Embryonic facial prominence (tissue), 1 donor: ENCODE measurements at regions not wholly inside any gene's neighbourhood (a gene's known extent, or its start where the extent isn't known, plus 50 kb on each side); places are given as distances from the start of the nearest gene placed in this dataset.
A peak's percentile ranks its signal among the peaks of the same experiment; 100 is the strongest.

Experiments used
- DNase-seq: peaks from one replicate; pipeline ENCODE4 v3.0.0-alpha.2; 2016; ENCODE audit errors: extremely low spot score

DNA sequence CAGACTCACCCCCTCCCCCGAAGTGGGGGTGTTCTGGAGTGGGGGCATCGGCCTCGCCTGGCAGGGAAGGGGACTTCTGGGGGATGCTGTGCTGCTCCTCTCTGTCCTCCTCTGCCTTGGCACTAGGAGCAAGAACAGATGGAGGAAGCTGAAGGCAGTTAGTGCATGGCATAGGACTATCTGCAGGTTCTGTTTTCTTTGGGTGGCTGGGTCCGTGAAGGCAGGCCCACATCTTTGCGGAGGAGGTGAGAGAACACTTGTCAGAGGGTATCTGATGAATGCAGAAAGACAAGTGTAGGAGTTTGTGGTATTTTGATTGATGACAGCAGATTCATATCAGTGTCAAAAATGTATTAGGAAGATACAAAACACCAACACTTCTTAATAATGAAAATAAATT, 411.4 kb downstream of the TSN start:
- DNase-seq: no peak

DNA sequence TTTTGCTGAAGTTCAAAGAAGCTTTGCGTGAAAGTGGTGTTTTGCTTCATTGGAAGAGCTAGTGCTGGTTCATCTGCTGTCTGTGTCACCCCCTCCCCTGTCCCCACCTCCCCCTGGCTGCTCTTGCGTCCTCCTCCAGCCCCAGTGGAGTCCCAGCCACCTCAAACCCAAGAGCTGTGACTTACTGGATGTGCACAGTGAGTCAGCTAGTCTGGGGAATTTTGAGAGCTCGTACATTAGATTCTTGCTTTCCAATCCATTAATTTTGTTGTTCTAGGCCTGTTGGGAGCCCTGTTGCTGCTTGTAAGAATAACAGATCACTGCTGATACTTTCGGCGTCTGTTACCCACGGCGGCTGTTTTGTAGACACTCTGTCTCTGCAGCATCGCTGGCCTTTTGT, 412.1 kb downstream of the TSN start:
- DNase-seq: no peak

DNA sequence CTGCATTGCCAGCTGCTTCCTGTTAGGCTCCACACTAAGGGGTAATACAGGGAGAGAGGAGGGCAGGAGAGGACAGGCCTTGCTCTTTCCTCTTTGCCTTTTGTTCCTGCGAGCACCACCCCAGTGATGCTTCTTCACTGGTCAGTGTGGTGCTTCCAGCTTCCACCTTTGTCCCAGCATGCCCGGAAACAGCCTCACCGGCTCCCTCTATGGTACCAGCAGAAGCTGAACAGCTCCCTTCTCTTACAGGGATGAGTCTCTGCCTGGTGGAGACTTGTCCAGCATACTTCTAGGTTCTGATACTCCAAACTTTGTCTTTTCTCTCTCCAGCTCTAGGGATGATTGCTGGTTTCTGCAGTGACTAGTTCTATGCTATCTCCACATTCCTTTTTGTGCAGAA, 413.3 kb downstream of the TSN start:
- no peak for DNase-seq

DNA sequence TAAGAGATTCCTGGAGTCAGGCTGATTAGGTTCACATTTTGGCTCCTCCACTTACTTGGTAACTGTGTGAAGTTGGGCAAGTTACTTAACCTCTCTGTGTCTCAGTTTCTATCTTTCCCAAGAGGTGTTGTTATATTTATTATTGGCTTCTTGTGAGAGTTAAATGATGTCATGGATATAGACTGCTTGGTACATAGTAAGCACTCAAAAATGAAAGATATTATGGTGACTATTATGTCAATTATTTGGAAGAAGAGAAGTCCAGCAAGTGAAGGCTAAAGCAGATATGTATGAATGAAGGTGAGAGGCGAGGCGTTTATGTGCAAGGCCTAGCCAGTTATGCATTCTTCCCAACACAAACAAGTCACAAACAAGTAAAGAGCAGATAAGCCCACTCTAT, 417.4 kb downstream of the TSN start:
- no peak for DNase-seq

DNA sequence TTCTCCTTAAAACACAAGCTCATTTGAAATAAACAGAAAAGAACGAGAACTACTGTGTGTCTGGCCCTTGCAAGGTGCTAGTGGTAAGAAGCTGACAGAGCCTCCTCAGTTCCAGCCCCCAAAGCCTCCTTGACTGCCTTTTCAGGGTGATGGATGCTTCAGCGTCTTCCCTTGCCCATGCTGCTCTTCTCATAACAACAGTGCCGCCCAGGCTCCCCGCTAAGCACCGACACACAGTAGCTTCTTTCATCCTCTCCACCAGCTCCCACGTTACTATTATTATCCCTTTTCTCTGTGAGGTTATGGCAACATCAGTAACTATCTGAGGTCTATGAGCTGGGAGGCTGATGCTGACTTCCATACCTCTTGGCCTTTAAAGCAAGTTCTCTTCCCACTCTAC, 418.6 kb downstream of the TSN start:
- no peak for DNase-seq

DNA sequence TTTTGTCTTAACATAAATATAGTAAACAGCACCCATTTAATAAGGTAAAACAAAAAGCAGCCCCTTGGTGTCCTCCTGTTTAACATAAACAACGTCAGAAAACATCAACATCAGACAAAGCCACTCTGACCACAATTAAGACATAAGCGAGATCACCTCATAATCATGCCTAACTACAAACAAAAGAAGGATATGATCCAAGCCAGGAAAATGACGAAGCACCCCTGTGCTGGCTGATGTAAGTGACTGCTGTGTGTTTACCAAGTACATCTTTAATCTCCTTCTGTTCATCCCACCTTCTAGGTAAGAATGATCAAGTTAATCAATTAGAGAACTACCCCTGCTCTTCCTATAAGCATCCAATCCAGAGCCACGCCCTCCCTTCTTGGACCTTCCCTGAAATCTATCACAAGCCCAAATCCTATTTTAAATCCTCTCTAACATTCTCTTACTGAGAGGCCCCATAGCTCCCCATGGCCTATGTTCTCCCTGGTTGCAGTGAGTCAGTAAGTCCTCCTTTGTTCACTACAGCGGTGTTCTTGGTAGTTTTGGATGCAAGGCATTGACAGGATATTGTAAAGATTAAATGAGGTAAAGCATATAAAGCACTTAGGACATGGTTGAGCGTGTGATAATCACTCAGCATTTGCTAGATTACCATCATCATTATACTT, 424.2 kb downstream of the TSN start:
- DNase-seq: no peak

DNA sequence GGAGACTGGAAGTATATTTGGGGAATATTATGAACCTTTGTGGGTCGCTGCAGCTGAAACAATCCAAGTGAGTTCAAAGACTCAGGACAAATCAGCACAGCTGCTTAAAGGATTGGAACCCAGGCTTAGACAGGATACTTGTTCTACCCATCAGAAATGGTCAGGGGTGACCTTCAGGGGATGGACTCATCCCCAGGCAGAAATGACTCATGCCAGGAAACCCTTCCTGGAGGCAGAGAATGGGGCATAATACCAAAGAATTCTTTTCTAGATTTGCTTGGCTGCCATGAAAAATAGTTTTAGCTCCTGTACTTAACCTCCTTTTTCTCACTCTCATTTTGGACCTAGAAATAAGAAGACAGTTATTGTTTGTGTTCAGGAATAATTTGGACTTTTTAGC, 425.5 kb downstream of the TSN start:
- no peak for DNase-seq

DNA sequence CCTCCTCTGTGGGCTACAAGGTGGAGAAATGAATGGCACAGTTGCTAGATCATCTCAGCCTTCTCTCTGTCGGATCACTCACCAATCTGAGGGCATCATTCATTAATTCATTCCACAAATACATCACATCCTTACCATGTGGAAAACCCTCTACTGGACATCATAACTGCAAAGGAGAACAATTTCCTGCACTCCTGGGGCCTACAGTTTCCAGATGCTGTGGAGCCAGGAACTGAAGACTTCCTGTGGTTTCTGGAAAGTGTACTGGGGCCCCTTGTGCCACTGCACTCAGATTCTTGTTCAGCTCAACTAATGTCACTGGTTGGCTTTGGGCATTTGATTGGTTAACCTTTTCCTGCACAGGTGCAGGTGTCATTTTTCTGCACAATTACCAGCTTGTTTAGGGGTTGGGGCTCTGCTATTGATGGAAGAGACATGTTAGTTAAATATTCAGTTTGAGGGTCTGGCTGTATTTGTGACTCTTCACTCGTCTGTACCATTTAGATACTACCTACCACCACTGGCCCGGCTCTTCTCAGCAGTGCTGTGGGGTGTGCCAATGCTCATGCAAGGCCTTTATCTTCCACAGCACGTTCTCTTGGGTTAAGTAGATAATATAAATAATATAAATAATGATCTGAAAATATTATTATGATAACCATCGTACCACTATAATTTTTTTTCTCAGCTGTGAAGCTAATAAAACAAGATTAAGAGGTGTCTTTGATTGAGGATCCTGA, 427.3 kb downstream of the TSN start:
- DNase-seq: no peak

DNA sequence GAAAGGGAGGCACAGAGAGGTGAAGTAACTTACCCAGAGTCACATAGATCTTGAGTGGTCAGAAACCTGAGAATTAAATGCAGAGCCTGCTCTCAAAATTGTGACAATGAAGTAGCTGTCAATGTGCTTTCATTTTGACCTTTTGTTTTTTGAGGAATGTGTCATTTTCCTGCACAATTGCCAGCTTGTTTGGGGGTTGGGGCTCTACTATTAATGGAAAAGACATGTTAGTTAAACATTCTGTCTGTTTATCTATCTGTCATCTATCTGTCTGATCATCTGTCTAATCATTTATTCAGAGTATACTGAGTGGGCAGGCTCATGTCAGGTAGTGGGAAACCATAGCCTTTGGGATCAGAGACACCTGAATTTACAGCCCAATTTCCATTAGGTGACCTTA, 428.4 kb downstream of the TSN start:
- DNase-seq: no peak

DNA sequence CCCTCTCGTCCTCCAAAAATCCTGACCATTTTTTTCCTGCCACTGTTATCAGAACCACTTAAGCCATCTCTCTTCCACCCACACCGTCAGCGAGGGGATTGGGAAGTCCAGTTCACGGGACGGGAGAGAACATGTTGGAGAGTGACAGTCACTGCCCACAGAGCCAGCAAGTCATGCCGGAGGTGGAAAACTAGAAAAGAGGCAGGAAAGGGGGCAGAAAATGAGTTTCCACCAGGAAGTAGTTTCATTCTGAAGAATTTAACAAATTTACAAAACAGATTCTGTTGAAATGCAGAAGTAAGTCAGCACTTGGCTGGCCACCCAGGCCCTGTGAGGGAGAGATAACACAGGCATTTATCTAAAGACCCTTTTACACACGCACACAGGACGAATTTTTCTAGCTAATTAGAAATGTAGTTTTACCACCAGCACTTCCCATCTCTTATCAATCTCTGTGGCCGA, 431.3 kb downstream of the TSN start:
- no peak for DNase-seq

DNA sequence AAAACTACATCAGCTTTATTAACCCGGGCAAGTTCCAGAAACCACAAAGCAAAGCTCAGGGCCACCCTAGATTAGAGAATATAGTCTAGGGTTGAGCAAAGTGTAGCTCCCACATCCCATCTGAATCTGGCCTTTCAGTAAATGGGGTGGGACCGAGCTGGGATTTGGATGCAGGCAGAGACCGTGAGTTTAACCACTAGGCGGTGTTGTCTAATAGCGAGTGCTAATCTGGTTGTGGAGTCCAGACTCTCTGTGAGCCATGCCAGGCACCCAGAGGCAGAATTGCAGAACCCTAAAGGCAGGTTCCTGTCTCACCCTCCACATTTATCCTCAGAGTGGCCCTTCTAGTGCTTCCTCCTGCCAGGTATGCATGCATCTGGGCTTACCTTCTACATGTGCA, 435.9 kb downstream of the TSN start:
- no peak for DNase-seq

DNA sequence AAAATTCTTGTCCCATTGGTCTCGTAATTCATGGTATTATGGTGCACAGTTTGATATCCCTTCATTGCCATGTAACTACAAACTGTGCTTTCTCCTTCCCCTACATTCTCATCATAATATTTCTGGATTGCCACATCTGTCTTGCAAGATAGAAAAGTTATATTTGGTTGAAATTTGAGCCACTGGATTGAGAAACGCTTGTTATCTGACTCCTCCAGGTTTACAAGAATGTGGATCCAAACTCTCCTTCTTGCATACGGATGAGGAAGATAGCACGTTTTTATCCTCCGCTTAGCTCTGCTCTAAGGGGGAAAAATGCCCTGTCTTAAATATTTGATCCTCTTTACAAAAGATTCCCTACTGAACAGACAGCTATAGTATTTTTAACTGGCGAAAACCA, 438.2 kb downstream of the TSN start:
- no peak for DNase-seq

DNA sequence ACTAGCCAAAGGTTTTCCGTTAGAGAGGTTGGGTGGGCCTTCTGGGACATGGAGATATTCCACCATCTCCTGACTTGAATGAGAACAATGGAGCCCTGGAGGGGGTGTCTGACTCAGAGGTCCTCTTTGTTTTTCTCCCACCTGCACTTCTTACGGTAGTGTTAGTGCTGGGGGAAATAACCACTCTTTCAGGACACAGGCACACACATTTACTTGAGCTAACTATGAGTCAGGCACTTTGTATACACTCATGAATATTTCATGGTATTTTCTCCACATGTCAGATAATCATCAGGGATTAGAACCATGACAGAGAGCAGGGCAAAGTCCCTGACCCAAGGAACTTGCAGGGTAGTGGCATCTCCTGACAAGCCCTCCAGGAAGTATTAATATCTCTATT, 439.1 kb downstream of the TSN start:
- no peak for DNase-seq

DNA sequence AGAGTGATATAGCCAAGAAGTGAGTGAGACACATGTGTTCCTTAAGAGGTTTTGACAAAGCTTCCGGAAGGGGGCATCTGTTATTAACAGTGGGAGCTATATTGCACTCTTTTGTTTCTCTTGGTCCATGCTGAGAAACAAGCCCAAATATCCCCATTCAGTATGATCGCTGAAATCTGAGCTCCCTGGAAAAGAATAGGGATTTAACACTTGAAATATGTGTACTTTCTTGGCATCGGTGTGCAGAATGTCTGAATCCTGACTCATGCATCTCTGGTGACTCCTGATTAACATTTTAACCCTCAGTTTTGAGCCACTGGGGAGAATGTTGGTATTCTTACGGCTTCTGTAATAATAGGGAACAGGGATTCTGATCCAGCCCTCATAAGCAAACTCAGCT, 448.1 kb downstream of the TSN start:
- peak; percentile 42 for DNase-seq

DNA sequence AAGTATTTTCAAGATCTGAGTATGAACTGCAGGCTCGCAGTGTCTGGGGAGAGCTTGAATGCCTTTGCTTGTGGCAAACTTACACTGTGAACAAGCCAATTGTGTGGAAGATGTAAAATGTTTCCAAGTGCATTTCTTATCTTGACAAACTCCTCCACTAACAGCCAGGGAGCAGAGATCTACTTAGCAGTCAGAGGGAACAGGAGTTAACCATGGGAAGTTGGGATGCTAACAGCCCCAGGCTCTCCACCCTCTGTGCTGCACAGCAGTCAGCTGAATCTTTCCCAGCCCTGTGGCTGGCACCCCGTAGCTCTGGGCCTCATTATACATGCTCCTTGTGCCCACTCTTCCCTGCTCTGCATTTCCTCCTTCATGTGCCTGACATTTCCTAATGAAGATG, 450.2 kb downstream of the TSN start:
- no peak for DNase-seq

DNA sequence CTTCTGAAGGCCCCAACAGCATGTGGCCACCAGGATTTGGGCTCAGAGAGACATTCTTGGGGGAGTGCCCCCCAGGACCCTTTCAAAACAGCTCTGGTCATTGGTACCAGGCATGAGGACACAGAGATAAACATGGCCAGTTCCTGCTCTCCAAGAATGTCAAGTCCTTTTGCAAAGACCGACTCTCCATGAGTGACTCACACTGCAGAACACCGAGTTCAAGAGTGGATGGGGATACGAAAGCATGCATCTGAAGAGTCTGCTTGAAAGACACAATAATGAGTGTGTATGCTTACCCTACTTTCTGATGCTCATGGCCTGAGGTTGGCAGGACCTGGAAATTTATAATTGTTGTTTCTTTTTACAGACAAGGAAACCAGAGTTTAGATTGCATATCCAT, 450.6 kb downstream of the TSN start:
- DNase-seq: no peak

DNA sequence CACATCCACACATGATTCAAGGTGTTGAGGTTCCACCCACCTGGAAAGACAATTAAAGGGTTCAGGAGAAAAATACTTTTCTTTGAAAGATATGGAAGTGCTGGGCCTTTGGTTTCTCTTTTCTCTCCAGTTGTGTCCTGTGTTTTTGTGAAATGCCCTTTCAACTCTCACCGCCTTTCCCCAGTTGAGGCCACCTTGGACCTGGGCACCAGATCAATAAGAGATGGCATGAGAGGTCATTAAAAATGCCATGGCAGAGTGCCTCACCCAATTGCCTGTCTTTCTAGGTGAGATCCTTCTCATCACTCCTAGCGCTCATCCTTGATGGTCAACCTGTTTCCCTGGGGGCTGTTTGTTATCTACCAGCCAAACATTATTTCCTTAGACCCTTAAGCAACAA, 453.9 kb downstream of the TSN start:
- DNase-seq: no peak

DNA sequence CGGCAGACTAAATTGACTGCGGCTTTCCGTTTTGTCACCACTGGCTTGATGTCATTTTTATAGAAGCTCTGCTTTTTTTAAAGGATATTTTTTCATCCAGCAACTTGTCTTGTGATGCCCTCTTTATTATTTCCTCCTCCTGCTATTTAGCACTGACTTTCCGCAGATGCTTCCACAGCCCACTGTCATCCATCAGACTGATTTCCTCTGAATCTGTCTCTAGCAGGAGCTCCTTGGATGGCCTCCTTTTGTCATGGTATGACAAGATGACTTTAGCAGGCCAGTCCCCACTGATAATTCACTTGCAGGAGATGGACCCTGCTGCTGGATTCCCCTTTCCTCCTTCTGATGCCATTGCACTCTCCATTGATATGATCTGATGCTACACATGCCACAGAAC, 454.6 kb downstream of the TSN start:
- DNase-seq: no peak

DNA sequence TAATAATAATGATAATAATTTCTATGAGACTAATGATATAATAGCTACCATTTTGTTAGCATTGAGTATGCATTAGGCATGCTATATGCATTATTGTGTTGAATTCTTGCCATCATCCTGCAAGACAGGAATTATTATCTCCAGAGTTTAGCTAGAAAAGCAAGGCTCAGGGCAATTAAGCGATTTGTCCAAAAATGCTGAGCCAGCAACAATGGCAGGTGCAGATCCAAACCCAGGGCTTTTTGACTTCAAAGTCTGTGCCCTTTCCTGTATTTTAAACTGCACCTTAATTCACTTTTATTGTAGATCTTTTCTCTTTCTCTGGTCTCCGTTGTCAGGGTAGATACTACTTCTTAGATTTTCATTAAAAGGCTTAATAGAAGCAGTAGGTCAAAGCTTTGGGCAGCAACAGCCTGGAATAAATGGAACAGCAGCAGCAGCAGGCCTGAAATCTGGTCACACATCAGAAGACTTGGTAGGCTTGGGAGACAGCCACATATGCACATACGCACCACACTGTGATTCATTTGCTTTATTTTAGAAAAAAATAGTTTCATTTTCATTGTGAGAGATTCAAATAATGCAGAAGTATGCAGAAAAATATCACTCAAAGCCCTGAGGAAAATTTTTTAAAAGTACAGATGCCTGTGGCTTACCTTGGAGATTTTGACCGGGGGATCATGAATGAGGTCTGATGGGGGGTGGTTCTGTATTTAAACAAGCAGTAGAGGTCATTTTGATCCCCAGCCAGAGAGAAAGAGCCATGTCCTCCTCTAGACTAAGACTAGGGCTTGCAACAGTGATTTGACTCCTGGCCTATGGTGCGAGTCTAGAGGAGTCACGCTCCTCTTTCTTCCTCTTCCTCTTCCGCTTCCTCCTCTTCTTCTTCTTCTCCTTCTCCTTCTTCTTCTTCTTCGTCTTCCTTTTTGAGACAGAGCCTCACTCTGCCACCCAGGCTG, 455.7 kb downstream of the TSN start:
- DNase-seq: no peak

DNA sequence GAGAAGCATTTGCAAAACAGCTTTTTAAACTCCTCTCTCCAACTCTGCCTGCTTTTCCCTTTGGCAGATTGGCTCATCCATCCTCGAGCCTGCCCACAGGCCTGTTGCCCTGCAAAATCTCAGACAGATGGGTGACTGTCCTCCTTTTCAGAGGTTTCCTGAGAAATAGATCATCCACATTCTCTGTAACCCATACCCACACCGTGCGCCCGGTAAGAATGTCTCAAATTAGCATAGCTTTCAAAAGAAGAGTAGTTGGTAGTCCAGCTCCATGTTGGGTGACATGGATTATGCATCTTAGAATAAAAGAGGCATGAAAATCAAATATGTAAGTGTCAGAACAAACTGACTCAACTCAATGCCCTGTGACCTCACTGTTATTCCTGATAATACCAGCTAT, 457.9 kb downstream of the TSN start:
- no peak for DNase-seq

DNA sequence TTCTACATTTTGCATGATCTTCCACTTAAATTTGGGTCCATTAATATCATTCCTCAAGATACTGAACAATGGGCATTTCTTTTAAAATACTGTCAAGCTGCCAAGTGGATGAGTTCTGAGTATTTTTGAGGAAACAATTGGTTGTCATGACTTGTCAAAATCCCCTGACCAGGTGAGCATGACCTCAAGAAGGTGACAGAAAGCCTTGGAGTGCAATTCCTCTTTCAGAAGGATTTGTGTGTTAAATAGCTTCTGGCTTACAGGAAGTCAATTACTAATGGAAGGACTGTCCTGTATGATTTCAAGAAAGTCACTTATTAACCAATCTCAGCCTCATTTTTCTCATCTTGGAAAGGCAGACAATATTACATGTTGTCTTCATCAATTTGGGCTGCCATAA, 460.6 kb downstream of the TSN start:
- no peak for DNase-seq

DNA sequence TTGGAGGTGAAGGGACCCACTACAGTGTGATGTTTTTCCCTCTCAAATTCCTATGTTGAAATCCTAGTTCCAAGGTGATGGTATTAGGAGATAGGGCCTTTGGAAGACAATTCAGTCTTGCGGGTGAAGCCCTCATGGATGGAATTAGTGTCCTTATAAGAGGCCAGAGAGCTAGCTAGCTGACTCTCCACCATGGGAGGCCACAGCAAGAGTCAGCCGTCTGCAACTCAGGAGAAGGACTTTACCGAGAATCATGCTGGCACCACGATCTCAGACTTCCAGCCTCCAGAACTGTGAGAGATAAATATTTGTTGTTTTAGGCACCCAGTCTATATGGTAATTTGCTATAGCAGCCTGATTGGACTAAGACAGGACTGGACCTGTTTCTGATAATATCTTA, 461.4 kb downstream of the TSN start:
- DNase-seq: no peak

DNA sequence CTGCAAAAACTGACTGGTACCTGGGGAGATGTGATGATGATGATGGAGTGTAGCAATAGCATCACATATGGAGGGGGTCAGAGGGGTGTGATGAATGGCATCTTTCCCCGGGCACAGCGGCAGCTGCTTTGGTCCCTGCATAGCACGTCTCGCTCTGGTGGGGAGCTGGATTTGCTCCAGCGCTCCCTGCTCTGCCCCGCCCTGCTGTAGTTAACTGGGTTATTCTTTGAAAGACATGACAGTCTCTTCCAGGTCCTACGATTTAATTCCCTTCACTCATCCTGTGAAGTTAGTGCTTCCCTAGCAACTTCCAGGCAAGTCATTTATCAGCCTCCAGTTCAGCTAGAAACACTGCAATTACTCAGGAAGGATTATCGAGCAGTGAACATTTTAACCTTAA, 463.1 kb downstream of the TSN start:
- DNase-seq: no peak
